ENCODE measurements at regions not wholly inside any gene's neighbourhood (a gene's known extent, or its start where the extent isn't known, plus 50 kb on each side); places are given as distances from the start of the nearest gene placed in this dataset.

- TF ChIP-seq POLR2A (IDR thresholded peaks at IDR 0.05; ENCODE audit: control extremely low read depth in 1 of 2, low read depth in 2 of 2, low read length in 2 of 2): no peak
- TF ChIP-seq EZH2 (IDR thresholded peaks at IDR 0.05; ENCODE audit: low read depth, low read length, severe bottlenecking): no peak
Measured at GRCh38 chr18:52277785-52278184, 62.2 kb upstream of the DCC start.
